RWPE2 (cell line): ENCODE measurements at regions not wholly inside any gene's neighbourhood (a gene's known extent, or its start where the extent isn't known, plus 50 kb on each side); places are given as distances from the start of the nearest gene placed in this dataset.

Experiments used
- ATAC-seq: fragments of 200-7000 bp; cut with Tn5 transposase; 3 replicates; pipeline ENCODE4 v1.9.1; 2021; ENCODE audit warnings: low read depth
- DNase-seq: peaks from one replicate; pipeline ENCODE4 v3.0.0-alpha.2; 2020; ENCODE audit warnings: low spot score
- H3K27ac ChIP-seq: fragments of 450-650 bp; 2 replicates; pipeline ENCODE4 v1.5.1; 2017; ENCODE audit warnings: mild to moderate bottlenecking; ENCODE audit not compliant: poor library complexity, severe bottlenecking
- H3K27me3 ChIP-seq: fragments of 250-450 bp; sonication (Bioruptor Pico); 2 replicates; pipeline ENCODE4 v1.5.1; 2021; ENCODE audit warnings: mild to moderate bottlenecking, moderate library complexity; ENCODE audit not compliant: insufficient read depth, poor library complexity, severe bottlenecking
- H3K36me3 ChIP-seq: fragments of 250-450 bp; sonication (Bioruptor Pico); 2 replicates; pipeline ENCODE4 v1.5.1; 2020; ENCODE audit warnings: low read depth, mild to moderate bottlenecking, moderate library complexity
- H3K4me1 ChIP-seq: fragments of 250-450 bp; sonication (Bioruptor Pico); 2 replicates; pipeline ENCODE4 v1.5.1; 2021; ENCODE audit warnings: mild to moderate bottlenecking, moderate library complexity; ENCODE audit not compliant: insufficient read depth, poor library complexity, severe bottlenecking
- H3K4me3 ChIP-seq: fragments of 250-450 bp; sonication (Bioruptor Pico); 2 replicates; pipeline ENCODE4 v1.5.1; 2021; ENCODE audit warnings: mild to moderate bottlenecking, moderate library complexity; ENCODE audit not compliant: severe bottlenecking
- H3K9me3 ChIP-seq: fragments of 250-450 bp; sonication (Bioruptor Pico); 2 replicates; pipeline ENCODE4 v1.5.1; 2021; ENCODE audit warnings: mild to moderate bottlenecking, moderate library complexity; ENCODE audit not compliant: severe bottlenecking
- TF ChIP-seq, protein P1 (sequence below): fragments of 450-650 bp; IDR thresholded peaks from one replicate; pipeline ENCODE4 v1.5.1; 2017; ENCODE audit warnings: mild to moderate bottlenecking, moderate library complexity; ENCODE audit not compliant: poor library complexity, severe bottlenecking

DNA sequence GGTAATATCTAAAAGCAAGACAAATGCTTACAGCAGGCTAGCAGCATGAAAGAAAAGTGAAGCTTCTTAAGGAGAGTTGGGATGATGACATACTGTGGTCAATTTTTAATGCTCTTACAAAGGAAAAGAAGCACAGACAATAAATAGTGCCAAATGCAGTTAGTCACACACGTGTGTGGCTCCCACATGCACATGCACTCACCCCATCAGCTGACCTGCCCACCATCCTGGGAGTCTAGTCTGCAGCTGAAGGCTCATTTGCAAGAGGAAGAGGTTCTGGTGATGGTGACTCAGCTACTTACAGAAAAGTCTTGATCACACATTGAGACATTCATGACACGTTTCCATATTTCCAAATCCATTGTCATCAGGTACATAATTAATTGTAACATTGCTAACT is 129.3 kb downstream of the MRPL36 start:
- no peak for ATAC-seq
- Histone ChIP-seq H3K27me3 (peaks cover 43% of the 10 kb centered on the region), H3K4me1 (no peaks in the 10 kb centered on the region), H3K9me3 (no peaks in the 10 kb centered on the region), H3K27ac (no peak overlapping the region), H3K36me3 (no peaks in the 10 kb centered on the region), H3K4me3 (no peak overlapping the region)
- TF ChIP-seq, protein P1, sequence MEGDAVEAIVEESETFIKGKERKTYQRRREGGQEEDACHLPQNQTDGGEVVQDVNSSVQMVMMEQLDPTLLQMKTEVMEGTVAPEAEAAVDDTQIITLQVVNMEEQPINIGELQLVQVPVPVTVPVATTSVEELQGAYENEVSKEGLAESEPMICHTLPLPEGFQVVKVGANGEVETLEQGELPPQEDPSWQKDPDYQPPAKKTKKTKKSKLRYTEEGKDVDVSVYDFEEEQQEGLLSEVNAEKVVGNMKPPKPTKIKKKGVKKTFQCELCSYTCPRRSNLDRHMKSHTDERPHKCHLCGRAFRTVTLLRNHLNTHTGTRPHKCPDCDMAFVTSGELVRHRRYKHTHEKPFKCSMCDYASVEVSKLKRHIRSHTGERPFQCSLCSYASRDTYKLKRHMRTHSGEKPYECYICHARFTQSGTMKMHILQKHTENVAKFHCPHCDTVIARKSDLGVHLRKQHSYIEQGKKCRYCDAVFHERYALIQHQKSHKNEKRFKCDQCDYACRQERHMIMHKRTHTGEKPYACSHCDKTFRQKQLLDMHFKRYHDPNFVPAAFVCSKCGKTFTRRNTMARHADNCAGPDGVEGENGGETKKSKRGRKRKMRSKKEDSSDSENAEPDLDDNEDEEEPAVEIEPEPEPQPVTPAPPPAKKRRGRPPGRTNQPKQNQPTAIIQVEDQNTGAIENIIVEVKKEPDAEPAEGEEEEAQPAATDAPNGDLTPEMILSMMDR: no peak
- DNase-seq: no peak

DNA sequence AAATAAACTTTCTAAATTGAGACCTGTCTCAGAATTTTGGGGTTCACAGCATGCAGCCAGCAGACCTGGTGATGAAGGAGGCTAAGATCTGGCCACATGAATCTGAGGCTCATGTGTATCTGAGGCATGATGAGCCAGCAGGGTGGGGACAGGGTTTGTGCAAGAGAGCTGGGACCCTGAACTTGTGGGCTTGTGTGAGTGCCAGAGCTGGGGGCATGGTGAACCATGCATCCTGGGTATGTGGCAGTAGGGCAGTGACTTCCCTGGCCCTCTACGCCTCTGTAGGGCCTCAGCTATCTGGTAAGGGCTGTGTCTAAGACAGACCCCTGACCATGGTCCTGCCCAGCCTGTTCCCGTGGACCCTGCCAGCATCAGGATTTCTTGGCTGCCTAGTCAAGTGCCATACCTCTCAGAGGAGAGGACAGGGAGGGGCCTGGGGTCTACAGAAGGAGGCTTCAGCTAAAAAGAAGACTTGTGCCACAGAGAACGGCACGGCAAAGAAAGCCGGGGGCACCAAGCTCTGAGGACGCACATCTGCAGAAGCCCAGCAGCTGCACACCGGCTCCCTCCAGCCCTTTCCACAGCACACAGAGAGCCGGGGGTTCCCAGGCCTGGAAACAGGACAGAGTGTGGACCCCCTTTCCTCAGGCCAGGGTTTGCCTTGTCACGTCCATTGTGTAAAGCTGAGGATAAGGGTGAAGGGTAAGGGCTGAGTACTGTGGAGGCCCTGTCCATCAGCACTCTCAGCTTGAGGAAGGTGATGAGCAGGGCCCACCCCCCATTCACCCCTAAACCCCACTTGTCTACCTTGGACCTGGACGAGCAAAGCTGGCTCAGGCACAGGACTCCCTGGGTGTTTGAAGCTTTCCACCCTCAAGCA is 130.1 kb downstream of the MRPL36 start:
- no peaks in the 10 kb centered on the region for H3K4me1 ChIP-seq
- H3K9me3 ChIP-seq: no peaks in the 10 kb centered on the region
- H3K27me3 ChIP-seq: peaks cover 47% of the 10 kb centered on the region
- H3K27ac ChIP-seq: no peak overlapping the region
- ATAC-seq (no peak), DNase-seq (no peak)
- no peaks in the 10 kb centered on the region for H3K36me3 ChIP-seq
- no peak overlapping the region for H3K4me3 ChIP-seq
- TF ChIP-seq, protein P1: no peak

DNA sequence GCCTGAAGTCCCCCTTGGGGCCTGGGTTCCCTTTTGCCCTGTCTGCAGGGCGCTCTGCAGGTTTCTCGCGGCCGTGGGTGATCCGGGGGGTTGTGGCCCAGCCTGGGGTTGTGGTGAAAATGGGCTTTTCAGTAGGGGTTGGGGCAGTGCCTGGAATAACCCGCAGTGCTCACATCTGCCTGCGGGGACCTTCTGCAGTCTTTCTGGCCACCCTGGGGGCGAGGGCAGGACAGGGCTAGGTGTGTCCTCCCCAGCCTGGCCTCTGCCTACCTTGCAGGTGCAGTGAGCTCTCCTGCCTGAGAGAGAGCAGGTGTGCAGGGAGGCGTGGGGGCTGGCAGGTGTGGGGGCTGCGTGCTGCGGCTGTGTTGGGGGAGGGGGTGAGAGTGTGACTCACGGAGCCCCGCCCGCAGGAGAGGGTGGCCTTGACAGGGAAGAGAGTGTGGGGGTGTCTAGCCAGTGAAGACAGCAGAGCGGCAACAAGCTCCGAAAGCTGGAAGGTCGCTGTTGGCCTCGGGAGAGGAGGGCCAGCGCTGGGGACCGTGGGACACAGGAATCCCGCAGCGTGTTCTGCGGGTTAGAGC is 131.4 kb downstream of the MRPL36 start:
- ATAC-seq: peak; percentile 29

DNA sequence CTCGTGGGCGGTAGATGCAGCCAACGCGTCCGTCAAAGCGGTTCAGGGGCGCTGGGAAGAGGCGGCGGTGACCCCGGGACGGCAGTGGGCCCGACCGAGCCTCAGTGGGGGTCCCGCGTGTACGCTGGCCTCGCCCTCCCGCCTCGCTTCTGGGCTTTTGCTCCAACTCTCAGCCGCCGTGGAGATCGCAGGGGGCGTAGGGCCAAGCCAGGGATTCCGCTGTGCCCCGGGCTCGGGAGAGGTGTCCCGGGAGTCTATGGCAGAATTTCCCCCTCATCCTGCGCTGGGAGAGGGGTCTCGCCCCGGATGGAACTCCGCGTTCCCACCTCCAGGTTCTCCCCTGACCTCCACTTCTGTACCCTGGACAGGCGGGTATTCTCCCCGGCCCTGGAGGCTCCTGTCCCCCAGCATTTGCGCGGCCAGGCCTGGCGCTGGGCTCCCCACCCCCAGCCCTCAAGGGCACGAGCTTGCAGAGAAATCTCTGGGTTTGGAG is 131.9 kb downstream of the MRPL36 start:
- TF ChIP-seq, protein P1: no peak
- no peaks in the 10 kb centered on the region for H3K9me3 ChIP-seq
- DNase-seq (no peak), ATAC-seq (0 out of 3 replicates have a peak, but pooled peaks have one; percentile 3)
- no peaks in the 10 kb centered on the region for H3K36me3 ChIP-seq
- H3K4me3 ChIP-seq: no peak overlapping the region
- peaks cover 38% of the 10 kb centered on the region for H3K27me3 ChIP-seq
- H3K4me1 ChIP-seq: no peaks in the 10 kb centered on the region
- no peak overlapping the region for H3K27ac ChIP-seq

More for the DNA sequence above, 131.4 kb downstream of the MRPL36 start:
- Histone ChIP-seq H3K4me3 (no peak overlapping the region), H3K9me3 (no peaks in the 10 kb centered on the region), H3K36me3 (no peaks in the 10 kb centered on the region), H3K27ac (no peak overlapping the region), H3K27me3 (peaks cover 43% of the 10 kb centered on the region), H3K4me1 (no peaks in the 10 kb centered on the region)
- TF ChIP-seq, protein P1: no peak
- DNase-seq: no peak
